ENCODE measurements at regions not wholly inside any gene's neighbourhood (a gene's known extent, or its start where the extent isn't known, plus 50 kb on each side); places are given as distances from the start of the nearest gene placed in this dataset.

DNA sequence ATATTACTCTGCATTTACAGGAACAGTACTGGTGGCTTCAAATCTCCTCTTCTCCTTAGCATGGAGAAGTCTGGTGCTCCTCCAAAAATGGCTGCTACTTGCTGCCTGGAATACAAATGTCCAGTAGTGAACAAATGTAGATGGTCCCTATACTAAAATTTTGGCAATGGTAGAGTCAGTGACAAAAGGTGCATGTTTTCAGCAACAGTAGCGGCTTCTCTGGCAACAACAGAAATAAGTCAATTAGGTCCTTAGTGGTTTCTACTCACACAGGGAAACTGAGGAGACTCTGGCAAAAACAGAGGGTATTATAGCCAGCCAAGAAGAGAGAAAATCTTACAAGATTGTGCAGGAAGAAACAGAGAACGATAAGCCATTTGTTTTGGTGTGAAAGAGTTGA, 1368.4 kb upstream of the ADGRL3 start:
- in situ Hi-C loops (cut with HindIII; ENCODE audit: low sequenced_read_pairs), result no loop called here

GRCh38 chr4:59834943-59835342, 1365.2 kb upstream of the ADGRL3 start:
- in situ Hi-C loops (cut with HindIII; ENCODE audit: low sequenced_read_pairs), result no loop called here

- in situ Hi-C loops (cut with HindIII; ENCODE audit: low sequenced_read_pairs), result no loop called here
Measured at GRCh38 chr4:59837751-59838150, 1362.4 kb upstream of the ADGRL3 start.

- in situ Hi-C loops (cut with HindIII; ENCODE audit: low sequenced_read_pairs), result no loop called here
Measured at GRCh38 chr4:59838236-59838635, 1361.9 kb upstream of the ADGRL3 start.

DNA sequence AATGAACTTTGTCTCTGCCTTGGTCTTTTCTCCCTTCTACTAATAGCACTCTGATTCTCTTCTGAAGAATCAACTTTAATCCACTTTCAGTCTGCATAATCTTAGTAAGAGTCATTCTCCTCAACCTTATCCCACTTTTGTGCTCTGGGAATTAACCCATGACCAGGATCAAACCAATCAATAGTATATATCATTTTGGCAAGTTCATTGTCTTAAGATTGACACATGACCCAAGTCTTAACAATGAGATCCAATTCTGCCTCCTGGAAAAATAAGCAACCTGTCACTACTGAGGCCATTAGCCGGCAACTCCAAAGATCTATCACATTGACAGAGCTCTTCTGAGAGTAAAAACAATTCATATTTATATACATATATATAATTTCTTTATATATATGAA, 1358.4 kb upstream of the ADGRL3 start:
- in situ Hi-C loops (cut with HindIII; ENCODE audit: low sequenced_read_pairs), result no loop called here

- in situ Hi-C loops (cut with HindIII; ENCODE audit: low sequenced_read_pairs), result no loop called here
Measured at GRCh38 chr4:59848457-59848856, 1351.7 kb upstream of the ADGRL3 start.

DNA sequence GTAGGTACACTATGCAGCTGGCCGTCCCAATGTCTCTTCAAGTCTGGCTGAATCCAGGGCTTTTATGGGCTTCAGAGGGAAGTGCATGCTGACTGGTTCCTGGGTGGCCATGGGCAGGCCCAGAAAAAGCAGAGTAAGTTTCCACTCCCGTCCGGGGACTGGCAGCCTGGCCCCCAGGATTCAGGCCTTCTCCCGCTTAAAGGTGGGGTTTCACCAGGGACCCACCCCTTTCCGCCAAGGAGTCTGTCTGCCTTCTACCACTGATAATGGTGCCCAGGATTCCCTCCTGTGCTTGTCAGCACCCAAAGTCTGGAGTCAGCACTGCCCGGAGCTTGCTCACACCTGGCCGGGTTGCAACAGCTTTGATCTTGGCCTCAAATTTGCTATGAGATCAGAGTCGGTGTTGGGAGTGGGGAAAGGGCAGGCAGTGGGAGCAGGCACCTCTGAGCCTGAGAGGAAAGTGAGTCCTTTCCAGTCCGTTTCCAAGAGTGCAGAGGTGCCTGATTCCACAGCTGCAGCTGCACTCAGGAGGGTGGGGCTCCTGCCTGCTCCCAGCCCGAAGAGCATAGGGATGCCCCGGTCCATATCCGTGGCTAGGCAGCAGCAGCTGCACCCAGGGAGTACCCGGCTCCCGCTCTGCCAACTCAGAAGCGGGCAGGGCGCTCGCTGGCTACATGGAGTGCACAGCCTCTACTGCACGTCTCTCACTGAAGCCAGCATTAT, 1344.3 kb upstream of the ADGRL3 start:
- in situ Hi-C loops (cut with HindIII; ENCODE audit: low sequenced_read_pairs), result no loop called here

DNA sequence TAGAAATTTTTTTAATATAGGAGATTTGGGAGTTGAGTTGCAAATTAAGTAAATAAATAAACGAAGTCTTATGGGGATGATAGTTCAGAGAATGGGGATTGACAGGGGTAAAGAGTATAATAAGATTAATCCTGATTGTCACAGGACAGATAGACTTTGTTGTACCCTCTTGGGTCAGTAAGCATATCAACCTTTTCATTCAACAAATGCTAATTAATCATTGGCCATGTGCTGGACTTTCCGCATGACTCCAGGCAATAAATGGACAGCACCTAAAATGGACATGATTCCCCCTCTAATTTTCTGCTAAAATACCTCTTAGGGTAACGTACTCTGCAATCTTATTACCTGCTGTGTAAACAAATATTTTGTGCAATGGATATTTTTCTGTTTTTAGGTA, 1331.1 kb upstream of the ADGRL3 start:
- in situ Hi-C loops (cut with HindIII; ENCODE audit: low sequenced_read_pairs), result no loop called here

- in situ Hi-C loops (cut with HindIII; ENCODE audit: low sequenced_read_pairs), result no loop called here
Measured at GRCh38 chr4:59869559-59869958, 1330.6 kb upstream of the ADGRL3 start.

DNA sequence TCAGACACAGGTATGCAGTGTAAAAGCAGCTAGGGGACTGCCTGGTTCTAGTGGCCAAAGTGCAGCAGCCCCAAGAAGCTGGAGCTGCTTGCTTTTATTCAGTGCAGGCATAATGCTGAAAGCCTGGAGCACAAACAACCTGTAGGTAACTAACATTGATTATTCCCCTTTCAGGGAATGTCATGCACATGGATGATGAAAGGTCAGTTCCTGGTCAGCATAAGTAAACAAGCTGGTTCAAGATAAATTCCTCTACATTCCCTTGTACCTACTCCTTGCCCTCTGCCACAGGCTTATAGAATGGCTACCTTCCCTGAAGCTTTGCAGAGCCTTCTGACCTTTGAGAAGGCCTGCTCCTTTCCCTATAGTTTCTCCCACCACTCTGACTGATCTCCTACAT, 1318.5 kb upstream of the ADGRL3 start:
- in situ Hi-C loops (cut with HindIII; ENCODE audit: low sequenced_read_pairs), result no loop called here

- in situ Hi-C loops (cut with HindIII; ENCODE audit: low sequenced_read_pairs), result no loop called here
Measured at GRCh38 chr4:59904331-59904730, 1295.8 kb upstream of the ADGRL3 start.

- in situ Hi-C loops (cut with HindIII; ENCODE audit: low sequenced_read_pairs), result no loop called here
Measured at GRCh38 chr4:59920416-59920815, 1279.7 kb upstream of the ADGRL3 start.

DNA sequence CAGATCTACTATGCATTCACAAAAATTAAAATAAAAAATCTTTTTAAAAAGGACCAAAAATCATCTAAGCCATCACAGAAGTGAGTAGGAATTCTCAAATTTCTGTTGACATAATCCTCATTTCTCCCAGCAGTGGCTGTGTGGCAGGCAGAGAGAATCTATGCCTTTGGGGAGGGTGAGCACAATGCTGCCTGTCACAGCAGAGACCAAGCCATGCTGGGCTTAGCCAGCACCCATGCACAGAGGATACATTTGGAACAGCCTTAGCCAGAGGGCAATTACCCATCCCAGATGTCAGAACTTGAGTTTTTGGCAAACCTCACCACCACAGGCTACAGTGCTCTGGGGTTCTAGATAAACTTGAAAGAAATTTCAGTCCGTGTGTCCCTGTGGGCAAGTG, 1274.8 kb upstream of the ADGRL3 start:
- in situ Hi-C loops (cut with HindIII; ENCODE audit: low sequenced_read_pairs), result no loop called here

- in situ Hi-C loops (cut with HindIII; ENCODE audit: low sequenced_read_pairs), result no loop called here
Measured at GRCh38 chr4:59936566-59936965, 1263.6 kb upstream of the ADGRL3 start.

DNA sequence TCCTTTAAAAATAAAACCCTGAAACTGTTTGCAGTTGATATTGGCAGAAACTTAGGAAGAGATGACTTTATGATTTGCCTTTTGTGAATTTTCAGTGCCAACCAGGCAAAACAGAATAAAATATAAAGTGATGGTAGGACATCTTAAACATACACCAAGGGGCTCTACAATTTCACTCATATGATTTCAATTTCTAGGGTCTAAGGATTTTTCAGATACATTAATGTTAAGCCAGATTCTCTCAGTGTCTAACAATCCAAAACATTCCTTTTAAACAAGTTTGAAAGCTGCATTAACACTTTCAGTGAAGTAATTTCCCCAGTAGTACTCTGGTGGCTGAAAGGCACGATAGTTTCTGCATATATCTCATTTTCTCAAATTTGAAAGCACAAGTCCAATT, 1262.0 kb upstream of the ADGRL3 start:
- in situ Hi-C loops (cut with HindIII; ENCODE audit: low sequenced_read_pairs), result no loop called here

- in situ Hi-C loops (cut with HindIII; ENCODE audit: low sequenced_read_pairs), result no loop called here
Measured at GRCh38 chr4:59945277-59945676, 1254.8 kb upstream of the ADGRL3 start.

DNA sequence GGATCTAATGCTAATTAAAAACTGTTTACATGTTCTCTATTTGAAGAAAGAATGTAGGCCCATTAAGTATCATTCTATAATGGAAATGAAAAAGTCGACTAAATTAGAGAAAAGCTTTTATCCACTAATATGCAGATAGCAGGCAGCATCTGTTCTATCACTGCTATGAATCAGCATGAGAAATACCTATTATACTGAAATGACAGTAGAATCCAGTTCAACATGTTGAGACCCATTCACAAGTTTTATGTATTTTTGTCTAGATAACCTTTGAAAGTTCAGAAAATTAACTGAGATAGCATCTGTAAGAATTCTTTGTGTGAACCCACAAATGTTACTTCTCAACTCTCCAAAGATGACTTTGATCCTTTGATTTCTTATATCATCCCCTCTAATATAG, 1254.4 kb upstream of the ADGRL3 start:
- in situ Hi-C loops (cut with HindIII; ENCODE audit: low sequenced_read_pairs), result no loop called here

GRCh38 chr4:59956366-59956765, 1243.8 kb upstream of the ADGRL3 start:
- in situ Hi-C loops (cut with HindIII; ENCODE audit: low sequenced_read_pairs), result no loop called here

DNA sequence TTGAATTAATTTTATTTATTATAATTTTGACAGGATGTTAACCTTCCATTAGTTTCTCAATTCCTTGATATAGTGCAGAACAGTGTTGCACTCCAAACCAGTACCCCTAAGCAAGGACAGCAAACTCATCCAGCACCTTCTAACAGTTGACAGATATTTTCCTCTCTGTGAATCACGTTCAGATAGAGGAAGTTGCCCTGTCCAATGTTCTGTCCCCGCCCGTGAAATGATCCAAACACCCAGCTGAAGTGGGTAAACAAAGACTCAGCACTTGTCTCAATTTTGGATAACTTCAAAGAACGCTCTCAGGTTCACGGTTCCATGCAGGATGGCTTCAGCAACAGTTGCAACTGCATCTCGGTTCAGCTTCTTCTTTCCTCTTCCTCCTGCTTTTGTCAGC, 1240.0 kb upstream of the ADGRL3 start:
- in situ Hi-C loops (cut with HindIII; ENCODE audit: low sequenced_read_pairs), result no loop called here

DNA sequence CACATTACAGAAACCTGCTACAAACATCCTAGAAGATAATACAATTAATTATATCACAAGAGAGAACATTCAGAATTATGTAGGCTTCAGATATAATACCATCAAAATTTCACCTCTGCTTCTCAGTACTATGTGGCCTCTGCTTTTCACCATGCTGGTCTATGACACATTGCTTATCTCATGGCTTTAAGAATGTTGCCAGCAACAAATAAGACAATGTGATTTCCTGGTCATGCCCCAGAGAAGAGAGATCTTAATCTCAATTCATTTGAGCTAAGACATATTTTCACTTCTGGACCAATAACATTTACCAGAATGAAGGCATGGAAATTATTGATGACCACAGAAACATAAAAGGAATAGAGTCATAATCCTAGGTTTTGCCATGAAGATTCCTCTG, 1233.4 kb upstream of the ADGRL3 start:
- in situ Hi-C loops (cut with HindIII; ENCODE audit: low sequenced_read_pairs), result no loop called here

- in situ Hi-C loops (cut with HindIII; ENCODE audit: low sequenced_read_pairs), result no loop called here
Measured at GRCh38 chr4:59968796-59969195, 1231.3 kb upstream of the ADGRL3 start.

GRCh38 chr4:59969909-59970308, 1230.2 kb upstream of the ADGRL3 start:
- in situ Hi-C loops (cut with HindIII; ENCODE audit: low sequenced_read_pairs), result no loop called here

GRCh38 chr4:59971952-59972351, 1228.2 kb upstream of the ADGRL3 start:
- in situ Hi-C loops (cut with HindIII; ENCODE audit: low sequenced_read_pairs), result no loop called here
